GM21717 (cell line): ENCODE measurements at regions not wholly inside any gene's neighbourhood (a gene's known extent, or its start where the extent isn't known, plus 50 kb on each side); places are given as distances from the start of the nearest gene placed in this dataset.
"Not testable (repeated sequence)": the region's sequence is repeated elsewhere in the genome, so short reads cannot be mapped to it uniquely, and the experiment has no call there.

ENCODE experiments used
- ATAC-seq: cut with Tn5 transposase; IDR thresholded peaks from one replicate; pipeline ENCODE4 v1.9.1; 2021; ENCODE audit warnings: mild to moderate bottlenecking, moderate library complexity; ENCODE audit not compliant: unreplicated experiment

DNA sequence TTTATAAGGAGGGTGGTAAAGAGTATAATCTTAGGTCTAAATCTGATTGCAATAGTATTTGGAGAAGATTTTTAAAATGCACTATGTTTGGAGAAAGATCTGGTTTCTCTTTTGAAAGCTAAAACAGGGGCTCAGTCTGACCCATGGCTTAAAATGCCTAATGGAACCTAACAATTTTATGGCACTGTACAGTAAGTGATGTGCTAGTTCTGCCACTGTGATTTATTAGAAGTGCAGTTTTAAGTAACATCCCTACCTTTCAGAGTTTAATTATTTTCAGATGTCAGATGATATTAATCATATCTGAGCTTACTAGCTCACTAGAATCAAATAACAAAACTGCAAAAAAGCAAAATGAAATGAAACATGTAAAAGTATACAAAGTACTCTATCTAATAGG is 514.7 kb upstream of the KCND2 start:
- ATAC-seq, result no peak

DNA sequence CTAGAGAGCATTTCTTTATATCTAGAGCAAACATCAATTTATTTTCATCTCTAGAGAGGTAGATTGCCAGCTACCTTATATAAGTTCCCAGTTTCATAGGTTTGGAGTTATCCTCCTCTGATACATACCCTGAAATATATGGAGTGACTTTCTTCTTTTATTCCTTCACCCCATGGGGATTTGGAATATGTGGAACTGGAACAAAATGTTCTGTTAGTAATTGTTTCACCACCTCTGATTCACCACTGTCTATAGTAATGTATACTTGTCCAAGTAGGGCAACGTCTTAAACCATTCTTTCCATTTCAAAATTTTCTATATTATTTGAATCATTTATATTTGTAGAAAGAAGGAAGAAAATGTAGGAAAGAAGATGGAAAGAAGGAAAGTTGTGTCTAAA is 511.2 kb upstream of the KCND2 start:
- no peak for ATAC-seq

DNA sequence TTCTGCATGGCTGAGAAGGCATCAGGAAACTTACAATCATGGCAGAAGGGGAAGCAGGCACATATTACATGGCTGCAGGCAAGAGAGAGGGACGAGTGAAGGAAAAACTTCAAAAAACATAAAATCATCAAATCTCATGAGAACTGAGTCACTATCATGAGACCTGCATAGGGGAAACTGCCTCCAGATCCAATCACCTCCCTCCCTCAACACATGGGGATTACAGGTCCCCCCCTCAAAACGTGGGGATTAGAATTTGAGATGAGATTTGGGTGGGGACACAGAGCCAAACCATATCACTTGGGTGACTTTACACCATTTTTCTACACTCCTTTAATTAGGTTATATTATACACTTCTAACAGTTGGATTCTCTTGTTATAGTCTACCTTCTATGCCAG is 490.7 kb upstream of the KCND2 start:
- ATAC-seq, result no peak

DNA sequence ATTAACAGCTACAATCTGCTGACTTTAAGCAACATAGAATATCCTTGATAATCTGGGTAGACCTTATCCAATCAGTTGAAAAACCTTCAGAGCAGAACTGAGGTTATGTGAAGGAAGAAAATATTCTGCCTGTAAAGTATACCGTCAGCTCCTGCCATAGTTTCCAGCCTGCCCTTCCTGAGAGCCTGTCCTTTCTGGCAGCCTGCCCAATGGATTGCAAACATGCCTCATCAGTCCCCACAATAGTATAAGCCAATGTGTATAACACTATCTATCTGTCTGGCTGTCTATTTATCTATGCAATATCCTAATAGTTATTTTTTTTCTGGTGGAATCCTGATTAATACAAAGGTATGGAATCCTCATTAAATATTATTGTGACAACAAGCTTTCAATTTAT is 489.2 kb upstream of the KCND2 start:
- ATAC-seq, result no peak

- ATAC-seq, result no peak
Measured at GRCh38 chr7:119802147-119802546, 470.8 kb upstream of the KCND2 start.

- ATAC-seq, result no peak
Measured at GRCh38 chr7:119825091-119825655, 447.8 kb upstream of the KCND2 start.

DNA sequence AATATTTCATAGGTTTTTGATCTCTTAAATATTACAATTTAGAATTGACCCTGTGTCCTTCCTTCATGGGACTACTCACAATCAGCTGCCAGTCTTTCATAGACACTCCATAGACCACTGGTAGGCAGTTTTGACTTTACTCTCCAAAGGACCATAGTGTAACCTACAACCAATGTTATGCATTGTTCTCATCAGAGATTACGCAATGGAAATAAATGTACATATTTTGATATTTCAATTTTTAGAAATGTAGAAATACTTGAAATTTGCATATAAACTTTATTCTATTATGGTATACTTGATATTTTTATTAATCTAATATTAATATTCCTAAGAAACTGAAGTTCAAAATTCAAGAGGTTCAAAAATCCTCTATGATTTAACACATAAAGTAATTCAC is 446.4 kb upstream of the KCND2 start:
- no peak for ATAC-seq

DNA sequence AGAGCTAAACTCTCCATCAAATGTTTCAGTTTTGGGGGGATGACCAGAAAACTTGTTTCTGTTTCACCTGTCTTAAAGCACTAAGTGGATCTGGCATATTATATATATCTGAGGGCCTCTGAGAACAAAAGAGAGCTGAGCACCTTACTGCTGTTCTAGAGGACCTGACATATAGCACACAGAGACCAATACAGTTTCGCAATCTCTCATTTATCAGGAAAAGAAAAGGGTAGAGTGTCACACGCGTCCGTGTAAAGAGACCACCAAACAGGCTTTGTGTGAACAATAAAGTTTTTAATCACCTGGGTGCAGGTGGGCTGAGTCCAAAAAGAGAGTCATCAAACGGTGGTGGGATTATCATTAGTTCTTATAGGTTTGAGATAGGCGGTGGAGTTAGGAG is 434.5 kb upstream of the KCND2 start:
- no peak for ATAC-seq

DNA sequence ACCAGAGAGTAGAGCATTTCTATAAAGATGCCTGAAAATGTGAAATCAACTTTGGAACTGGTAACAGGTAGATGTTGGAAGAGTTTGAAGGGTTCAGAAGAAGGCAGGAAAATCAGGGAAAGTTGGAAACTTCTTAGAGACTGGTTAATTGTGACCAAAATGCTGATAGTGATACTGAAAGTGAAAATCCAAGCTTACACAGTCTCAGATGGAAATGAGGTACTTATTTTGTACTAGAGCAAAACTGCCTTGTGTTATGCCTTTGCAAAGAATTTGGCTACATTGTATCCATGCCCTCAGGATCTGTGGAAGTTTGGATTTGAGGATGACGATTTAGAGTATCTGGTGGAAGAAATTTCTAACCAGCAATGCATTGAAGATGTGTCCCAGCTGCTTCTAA is 430.6 kb upstream of the KCND2 start:
- no peak for ATAC-seq

GRCh38 chr7:119842786-119843185 is 430.2 kb upstream of the KCND2 start:
- ATAC-seq, result no peak

DNA sequence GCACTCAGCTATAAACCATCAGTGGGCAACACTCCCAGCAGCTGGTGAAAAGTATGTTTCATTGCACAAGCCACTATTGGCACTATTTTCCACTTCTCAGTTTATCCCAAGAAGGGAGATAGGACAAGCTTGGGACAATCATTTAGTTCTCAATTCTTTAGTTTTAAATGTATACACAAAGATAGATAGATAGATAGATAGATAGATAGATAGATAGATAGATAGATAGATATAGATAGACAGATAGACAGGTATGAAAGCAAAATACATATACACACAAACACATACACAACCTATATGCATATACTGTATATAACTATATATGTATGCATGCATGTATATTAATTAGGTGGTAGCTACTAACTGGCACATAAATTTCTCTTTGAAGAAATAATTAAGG is 411.6 kb upstream of the KCND2 start:
- ATAC-seq, result no peak

GRCh38 chr7:119868387-119868786 is 404.6 kb upstream of the KCND2 start:
- no peak for ATAC-seq

GRCh38 chr7:119879835-119880234 is 393.1 kb upstream of the KCND2 start:
- ATAC-seq, result no peak

DNA sequence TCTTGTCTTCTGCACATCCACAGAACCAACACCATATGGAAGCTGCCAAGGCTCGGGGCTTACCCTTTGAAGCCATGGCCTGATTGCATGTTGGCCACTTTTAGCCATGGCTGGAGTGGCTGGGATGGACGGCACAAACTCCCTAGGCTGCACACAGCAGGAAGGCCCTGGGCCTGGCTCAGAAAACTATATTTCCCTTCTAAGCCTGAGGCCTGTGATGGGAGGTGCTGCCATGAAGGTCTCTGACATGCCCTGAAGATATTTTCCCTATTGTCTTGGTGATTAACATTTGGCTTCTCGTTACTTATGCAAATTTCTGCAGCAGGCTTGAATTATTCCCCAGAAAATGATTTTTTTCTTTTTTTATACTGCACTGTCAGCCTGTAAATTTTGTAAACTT is 387.0 kb upstream of the KCND2 start:
- ATAC-seq, result no peak

GRCh38 chr7:119886525-119886924 is 386.4 kb upstream of the KCND2 start:
- not testable (repeated sequence) for ATAC-seq

DNA sequence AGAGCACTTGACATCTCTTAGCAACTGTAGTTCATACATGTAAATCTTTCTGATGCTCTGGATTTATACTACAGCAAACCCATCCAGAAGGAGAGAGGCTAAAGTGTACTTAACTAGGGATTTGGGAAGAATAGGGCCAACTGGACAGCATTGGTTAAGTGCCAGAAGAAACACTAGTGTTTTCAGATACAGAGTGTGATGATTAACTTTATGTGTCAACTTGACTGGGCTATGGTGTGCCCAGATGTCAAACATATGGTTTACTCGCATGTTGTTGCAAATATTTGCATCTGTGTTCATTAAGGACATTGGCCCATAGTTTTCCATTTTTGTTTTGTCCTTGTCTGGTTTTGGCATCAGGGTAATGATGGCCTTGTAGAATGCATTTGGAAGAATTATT is 384.7 kb upstream of the KCND2 start:
- no peak for ATAC-seq

GRCh38 chr7:119890631-119891030 is 382.3 kb upstream of the KCND2 start:
- no peak for ATAC-seq

- ATAC-seq, result no peak
Measured at GRCh38 chr7:119895320-119895719, 377.7 kb upstream of the KCND2 start.

DNA sequence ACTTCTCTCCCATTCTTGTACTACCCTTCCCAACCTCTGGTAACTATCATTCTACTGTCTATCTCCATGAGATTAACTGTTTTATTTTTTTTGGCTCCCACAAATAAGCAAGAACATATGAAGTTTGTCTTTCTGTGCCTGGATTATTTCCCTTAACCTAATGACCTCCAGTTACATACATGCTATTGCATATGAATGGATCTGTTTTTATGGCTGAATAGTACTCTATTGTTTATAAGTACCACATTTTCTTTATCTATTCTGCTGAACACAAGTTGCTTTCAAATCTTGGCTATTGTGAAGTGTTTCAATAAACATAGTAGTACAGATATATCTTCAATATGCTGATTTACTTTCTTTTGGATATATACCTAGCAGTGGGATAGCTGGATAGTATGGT is 376.6 kb upstream of the KCND2 start:
- ATAC-seq, result no peak

DNA sequence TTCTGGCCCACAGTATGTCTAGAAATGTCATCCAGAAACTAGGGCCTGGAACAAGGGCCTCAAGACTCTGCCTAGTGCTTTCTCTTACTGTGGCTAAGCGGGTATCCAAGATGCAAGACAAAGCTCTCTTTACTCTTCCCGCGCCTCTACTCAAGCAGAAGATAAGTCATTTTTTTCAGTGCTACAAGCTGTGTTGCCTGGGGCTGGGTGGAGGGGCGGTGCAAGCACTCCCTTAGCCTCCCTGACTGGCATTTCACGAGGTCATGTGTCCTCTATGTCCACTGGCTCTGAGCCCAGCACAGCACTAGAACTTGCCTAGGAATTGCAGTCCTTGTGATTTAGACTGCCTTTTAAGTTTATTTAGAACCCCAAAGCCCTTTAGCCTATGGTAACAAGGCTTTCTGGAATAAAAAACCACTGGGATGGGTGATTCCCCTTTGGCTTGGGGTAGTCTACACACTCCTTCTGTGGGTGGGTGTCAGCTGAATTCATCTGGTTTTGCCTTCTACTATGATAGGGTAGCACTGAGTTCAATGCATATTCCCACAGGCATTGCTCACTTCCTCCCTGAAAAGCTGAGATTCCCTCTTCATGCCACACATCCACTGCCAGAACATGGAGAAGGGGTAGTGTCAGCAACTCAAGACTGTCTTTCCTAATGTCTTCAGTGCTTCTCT is 371.8 kb upstream of the KCND2 start:
- ATAC-seq, result no peak

GRCh38 chr7:119903085-119903484 is 369.9 kb upstream of the KCND2 start:
- ATAC-seq, result no peak

- no peak for ATAC-seq
Measured at GRCh38 chr7:119905495-119905894, 367.5 kb upstream of the KCND2 start.

DNA sequence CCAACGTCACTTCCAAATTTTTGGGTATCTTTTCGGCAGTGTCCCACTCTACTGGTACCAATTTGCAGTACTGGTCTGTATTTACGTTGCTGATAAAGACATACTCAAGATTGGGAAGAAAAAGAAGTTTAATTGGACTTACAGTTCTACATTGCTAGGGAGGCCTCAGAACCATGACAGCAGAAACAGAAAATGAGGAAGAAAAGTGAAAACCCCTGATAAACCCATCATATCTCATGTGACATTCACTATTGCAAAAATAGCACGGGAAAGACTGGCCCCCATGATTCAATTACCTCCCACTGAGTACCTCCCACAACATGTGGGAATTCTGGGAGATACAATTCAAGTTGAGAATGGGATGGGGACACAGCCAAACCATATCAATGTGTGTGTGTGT is 364.0 kb upstream of the KCND2 start:
- no peak for ATAC-seq
